GM19025 (cell line): ENCODE measurements at regions not wholly inside any gene's neighbourhood (a gene's known extent, or its start where the extent isn't known, plus 50 kb on each side); places are given as distances from the start of the nearest gene placed in this dataset.
"Not testable (repeated sequence)": the region's sequence is repeated elsewhere in the genome, so short reads cannot be mapped to it uniquely, and the experiment has no call there.

Experiments
- ATAC-seq: cut with Tn5 transposase; IDR thresholded peaks from one replicate; pipeline ENCODE4 v1.9.1; 2021; ENCODE audit warnings: mild to moderate bottlenecking, low read depth, moderate library complexity; ENCODE audit not compliant: unreplicated experiment

GRCh38 chr3:61438253-61439121 lies 122.9 kb upstream of the PTPRG start:
- no peak for ATAC-seq

- no peak for ATAC-seq
Measured at GRCh38 chr3:61439122-61439458, 122.3 kb upstream of the PTPRG start.

DNA sequence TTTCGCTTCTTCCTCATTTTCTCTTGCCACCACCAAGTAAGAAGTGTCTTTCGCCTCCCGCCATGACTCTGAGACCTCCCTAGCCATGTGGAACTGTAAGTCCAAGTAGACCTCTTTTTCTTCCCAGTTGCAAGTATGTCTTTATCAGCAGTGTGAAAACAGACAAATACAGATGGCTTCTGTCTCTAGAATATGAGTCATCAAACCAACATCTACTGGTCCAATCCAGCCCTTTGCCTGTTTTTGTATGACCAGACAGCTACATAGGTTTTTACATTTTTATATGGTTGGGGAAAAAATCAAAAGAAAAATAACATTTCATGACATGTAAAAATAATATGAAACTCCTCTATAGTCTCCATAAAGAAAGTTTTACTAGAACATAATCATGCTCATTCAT lies 118.7 kb upstream of the PTPRG start:
- ATAC-seq: no peak

GRCh38 chr3:61443886-61444285 lies 117.5 kb upstream of the PTPRG start:
- no peak for ATAC-seq

DNA sequence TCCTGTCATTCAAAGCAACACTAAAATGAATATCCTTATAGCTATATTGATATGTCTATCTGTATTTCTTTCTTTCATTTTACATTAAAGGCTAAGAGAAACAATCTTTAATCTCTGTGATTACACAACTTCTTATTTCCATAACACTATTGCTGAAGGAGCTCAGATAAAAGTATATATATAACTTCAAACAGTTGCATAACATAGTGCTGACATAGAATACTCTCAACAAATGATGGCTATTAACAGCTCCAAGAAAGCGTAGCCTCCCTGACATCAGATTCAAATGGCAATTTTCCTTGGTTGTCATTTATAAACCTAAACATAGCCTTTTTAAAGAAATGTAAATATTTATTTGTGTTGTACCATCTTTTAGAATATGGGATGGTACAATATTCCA lies 116.6 kb upstream of the PTPRG start:
- no peak for ATAC-seq

DNA sequence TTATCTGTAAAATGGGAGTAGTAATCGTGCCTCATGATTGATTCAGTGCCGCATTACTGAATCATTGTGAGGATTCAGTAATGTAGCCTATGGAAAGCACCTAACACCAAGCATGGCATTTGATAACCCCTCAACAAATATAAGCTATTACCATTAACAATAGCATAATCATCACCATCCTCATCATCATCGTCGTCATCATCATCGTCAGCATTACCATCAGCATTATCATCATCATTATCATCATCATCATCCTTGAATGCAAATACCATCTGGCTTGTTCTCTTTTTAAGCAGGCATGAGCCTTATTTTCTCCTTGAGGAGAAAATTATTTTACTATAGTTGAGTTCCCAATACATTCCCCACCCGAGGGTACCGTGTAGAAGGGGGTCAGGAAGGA lies 115.4 kb upstream of the PTPRG start:
- no peak for ATAC-seq

DNA sequence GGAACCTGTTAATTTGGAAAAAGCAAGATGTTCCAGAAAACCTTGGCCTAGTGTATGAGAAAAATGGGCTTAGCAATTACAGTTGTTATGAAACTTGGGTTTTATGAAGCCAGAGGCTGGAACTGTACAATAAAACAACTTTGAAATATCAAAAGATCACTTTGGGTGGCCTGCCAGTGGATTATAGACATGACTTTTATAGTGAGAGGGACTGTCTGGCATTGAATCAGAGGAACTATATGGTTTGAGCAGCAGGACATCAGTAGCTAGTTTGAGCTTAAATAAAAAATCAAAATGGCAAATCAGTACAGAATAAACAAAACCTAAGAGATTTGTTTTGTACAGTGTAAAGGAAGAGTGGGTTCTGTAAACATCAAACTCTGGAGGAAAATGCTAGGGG lies 115.0 kb upstream of the PTPRG start:
- ATAC-seq: no peak

DNA sequence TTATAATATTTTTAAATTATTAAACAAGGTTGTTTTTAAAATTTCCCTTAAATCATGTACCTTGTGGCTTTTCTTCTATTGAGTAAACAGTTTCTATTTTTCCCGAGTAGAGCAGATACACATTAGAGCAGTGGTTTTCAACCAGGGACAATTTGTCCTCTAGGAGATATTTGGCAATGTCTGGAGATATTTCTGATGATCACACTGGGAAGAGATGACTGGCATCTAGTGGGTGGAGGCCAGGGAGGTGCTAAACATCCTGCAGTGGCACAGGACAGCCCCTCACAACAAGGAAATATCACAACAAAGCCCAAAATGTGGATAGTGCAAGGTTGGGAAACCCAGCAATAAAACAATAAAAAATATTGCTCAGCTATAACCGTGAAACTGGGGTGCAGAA lies 113.0 kb upstream of the PTPRG start:
- no peak for ATAC-seq

DNA sequence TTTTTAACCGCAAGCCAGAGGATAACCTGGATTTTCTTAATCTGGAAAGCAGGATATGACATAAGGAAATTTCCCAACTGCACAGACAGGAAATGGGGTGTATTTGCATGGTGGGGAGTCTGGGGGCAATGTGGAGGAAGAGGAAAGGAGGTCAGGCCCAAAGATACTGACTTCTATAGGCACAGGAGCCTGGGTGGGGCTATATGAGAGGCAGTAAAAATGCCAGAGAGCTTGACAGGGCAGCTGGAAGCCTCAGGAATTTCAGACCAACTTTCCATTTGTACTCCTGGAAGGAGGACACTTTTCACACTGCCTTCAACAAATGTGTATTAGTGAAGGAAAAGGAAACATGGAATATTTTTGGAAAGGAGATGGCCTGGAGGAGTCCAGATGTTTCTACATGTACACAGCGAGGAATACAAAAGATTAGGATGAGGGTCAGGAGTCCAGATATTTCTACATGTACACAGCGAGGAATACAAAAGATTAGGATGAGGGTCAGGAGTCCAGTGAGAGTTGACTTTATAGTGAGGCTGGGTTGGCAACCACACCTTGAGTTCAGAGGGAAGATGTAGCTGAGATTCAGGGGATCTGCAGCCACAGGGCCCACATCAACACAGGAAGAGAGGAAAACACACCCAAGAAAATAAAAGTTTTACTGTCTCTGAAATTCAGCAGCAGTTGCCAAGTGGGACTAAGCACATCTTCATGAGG lies 111.9 kb upstream of the PTPRG start:
- ATAC-seq: no peak

- no peak for ATAC-seq
Measured at GRCh38 chr3:61450866-61451265, 110.5 kb upstream of the PTPRG start.

DNA sequence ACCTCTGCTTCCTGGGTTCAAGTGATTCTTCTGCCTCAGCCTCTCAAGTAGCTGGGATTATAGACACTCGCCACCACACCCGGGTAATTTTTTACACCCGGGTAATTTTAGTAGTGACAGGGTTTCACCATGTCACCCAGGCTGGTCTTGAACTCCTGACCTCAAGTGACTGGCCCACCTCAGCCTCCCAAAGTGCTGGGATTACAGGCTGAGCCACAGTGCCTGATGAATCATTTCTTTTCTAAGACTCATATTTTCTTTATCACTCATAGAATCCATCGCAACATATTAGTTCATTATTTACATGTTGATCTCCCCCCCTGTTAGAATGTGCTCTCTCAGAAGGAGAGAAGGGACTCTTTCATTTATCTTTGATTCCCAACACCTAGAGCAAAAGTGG lies 109.5 kb upstream of the PTPRG start:
- ATAC-seq: no peak

GRCh38 chr3:61452535-61453090 lies 108.8 kb upstream of the PTPRG start:
- no peak for ATAC-seq

DNA sequence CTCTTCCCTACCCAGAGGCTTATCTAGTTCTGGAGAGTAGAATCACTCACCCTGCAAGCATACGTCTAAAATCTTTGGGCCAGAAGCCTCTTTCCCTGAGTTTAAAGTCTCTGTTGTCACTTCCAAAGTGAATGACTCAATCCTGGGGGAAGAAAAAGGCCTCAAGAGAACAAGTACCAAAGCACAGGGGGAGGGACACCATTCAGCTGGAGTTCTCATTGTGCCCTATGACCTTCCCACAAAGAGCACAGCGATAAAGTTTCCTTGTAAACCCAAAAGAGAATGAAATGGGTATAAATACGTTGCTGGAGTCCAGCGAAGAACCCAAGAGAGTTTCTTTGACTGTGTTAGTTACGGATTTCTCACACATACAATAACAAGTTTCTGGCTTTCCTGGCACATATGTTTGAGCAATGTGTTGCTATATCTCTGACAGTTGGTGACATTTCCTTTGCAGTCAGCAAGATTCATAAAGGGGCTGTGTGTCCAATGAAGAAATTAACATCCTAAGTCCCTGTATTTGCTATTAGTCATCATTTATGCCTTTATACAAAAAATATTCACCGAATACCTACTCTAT lies 107.3 kb upstream of the PTPRG start:
- ATAC-seq: no peak

- no peak for ATAC-seq
Measured at GRCh38 chr3:61454801-61455200, 106.6 kb upstream of the PTPRG start.

DNA sequence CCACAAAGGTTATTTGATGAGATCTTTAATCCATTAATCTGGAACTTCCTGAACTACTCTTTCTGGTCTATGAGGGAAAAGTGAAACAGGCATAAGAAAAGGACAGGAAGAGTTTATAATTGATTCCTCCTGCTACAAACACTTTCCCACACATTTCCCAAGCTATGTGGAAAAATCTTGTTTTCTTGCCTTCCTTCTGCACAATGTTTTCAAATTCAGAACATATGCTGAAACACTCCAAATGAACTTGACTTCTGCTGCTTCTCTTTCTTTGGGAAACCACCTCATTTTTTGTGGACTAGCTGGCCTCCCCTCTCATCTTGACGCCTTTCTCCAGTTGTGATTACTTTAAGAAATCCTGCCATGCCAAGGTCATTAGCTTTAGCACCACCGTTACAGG lies 100.7 kb upstream of the PTPRG start:
- no peak for ATAC-seq

DNA sequence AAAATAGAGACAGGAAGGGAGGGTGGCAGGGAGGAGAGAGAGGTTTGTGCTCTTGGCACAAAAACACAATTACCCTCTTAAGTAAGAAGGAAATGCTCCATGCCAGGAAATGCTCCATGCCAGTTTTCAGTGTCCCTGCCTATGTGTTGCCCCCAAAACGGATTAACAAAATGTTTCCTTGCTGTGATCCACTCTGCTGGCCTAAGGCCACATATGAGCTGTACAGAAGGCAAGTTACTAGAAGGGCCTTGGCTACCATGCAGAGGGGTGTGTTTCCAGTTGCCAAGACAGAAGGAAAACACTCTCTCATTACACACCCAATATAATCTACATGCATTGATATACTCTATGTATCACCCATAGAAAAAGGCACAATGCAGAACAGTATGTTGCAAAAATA lies 98.2 kb upstream of the PTPRG start:
- no peak for ATAC-seq

DNA sequence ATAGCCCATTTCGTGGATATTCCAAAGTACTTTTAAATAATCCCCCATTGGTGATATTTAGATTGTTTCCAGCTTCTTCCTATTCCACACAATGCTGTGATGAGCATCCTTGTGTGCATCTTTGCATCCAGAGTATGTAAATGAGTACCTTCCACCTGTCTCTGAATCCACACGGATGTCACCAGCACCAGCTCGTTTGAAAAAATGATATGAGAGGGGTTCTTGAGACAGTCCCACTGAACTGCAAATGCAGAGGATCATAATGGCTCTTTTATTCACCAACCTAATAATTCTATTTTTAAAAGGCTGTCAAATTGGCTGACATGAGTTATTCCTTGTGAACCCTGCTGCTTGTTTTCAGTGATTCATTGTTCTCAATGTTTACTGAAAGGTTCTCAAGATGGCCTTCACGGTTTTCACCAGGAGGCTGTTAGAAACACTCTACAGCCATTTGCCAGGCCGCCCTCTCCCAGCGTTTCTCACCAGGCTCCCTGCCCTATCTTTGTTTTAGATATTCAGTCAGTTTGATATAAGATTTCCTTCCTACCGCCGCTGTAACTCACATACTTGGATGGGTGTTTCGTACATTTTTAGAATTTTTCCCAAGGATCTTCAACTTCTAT lies 96.7 kb upstream of the PTPRG start:
- ATAC-seq: no peak

- no peak for ATAC-seq
Measured at GRCh38 chr3:61466357-61466756, 95.0 kb upstream of the PTPRG start.

- ATAC-seq: no peak
Measured at GRCh38 chr3:61483997-61484396, 77.4 kb upstream of the PTPRG start.

DNA sequence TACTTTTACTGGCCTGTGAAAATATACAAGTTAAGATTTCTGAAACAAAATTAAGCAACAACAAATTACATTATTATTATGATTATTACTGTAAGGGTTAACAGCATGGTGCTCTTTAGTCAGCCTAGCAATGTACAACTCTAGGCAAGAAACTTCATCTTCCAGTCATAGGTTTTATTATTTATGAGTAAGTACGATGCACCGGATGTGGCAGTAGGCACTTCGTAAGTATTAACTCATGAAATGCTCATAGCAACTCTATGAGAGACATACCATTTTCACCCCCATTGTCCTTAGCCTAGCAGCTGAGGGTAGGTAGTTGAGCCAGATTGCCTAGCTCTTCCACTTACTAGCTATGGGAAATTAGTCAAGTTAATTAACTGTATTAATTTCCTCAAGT lies 68.0 kb upstream of the PTPRG start:
- no peak for ATAC-seq

GRCh38 chr3:61494309-61494708 lies 67.1 kb upstream of the PTPRG start:
- not testable (repeated sequence) for ATAC-seq
